IMR-90 (cell line): ENCODE measurements at regions not wholly inside any gene's neighbourhood (a gene's known extent, or its start where the extent isn't known, plus 50 kb on each side); places are given as distances from the start of the nearest gene placed in this dataset.

Experiments
- BHLHE40 ChIP-seq: fragments of 150-350 bp; IDR thresholded peaks from 2 replicates; pipeline ENCODE4 v1.6.1; 2016; ENCODE audit warnings: mild to moderate bottlenecking, low read depth, low read length
- CEBPB ChIP-seq: IDR thresholded peaks from 2 replicates; pipeline ENCODE4 v1.6.1; 2012; ENCODE audit warnings: low read depth, low read length, improper control_type of control experiment
- CTCF ChIP-seq: conservative IDR thresholded peaks from 2 replicates; pipeline ENCODE4 v1.5.1; 2012; ENCODE audit warnings: mild to moderate bottlenecking, low read depth, low read length, improper control_type of control experiment
- FOS ChIP-seq: fragments of 150-350 bp; IDR thresholded peaks from 2 replicates; pipeline ENCODE4 v1.6.1; 2016; ENCODE audit warnings: low read depth, low read length
- MAFK ChIP-seq: IDR thresholded peaks from 2 replicates; pipeline ENCODE4 v1.6.1; 2012; ENCODE audit warnings: low read depth, low read length, improper control_type of control experiment
- MXI1 ChIP-seq: IDR thresholded peaks from 2 replicates; pipeline ENCODE4 v1.6.1; 2012; ENCODE audit warnings: low read depth, mild to moderate bottlenecking, low read length, moderate library complexity, borderline replicate concordance
- POLR2A ChIP-seq: IDR thresholded peaks from 2 replicates; pipeline ENCODE4 v1.6.1; 2012; ENCODE audit warnings: mild to moderate bottlenecking, low read depth, low read length
- RAD21 ChIP-seq: IDR thresholded peaks from 2 replicates; pipeline ENCODE4 v1.6.1; 2012; ENCODE audit warnings: low read length, improper control_type of control experiment
- RCOR1 ChIP-seq: IDR thresholded peaks from 2 replicates; pipeline ENCODE4 v1.6.1; 2012; ENCODE audit warnings: mild to moderate bottlenecking, low read length, improper control_type of control experiment; ENCODE audit not compliant: insufficient replicate concordance
- RFX5 ChIP-seq: IDR thresholded peaks from 2 replicates; pipeline ENCODE4 v1.8.0; 2012; ENCODE audit warnings: low read depth, mild to moderate bottlenecking, low read length, moderate library complexity
- SMC3 ChIP-seq: fragments of 150-350 bp; IDR thresholded peaks from 2 replicates; pipeline ENCODE4 v1.6.1; 2016; ENCODE audit warnings: low read depth, mild to moderate bottlenecking, antibody characterized with exemption, low read length, moderate library complexity
- USF2 ChIP-seq: fragments of 150-350 bp; IDR thresholded peaks from 2 replicates; pipeline ENCODE4 v1.6.1; 2017; ENCODE audit warnings: mild to moderate bottlenecking, antibody characterized with exemption, low read length, low read depth

GRCh38 chr3:83968356-83968755, 990.4 kb upstream of the CADM2 start:
- TF ChIP-seq CTCF (no peak), FOS (no peak), MXI1 (no peak), RCOR1 (no peak), RFX5 (no peak), CEBPB (no peak), BHLHE40 (no peak), SMC3 (no peak), POLR2A (no peak), USF2 (no peak), MAFK (no peak), RAD21 (no peak)
